ENCODE measurements at regions not wholly inside any gene's neighbourhood (a gene's known extent, or its start where the extent isn't known, plus 50 kb on each side); places are given as distances from the start of the nearest gene placed in this dataset.

DNA sequence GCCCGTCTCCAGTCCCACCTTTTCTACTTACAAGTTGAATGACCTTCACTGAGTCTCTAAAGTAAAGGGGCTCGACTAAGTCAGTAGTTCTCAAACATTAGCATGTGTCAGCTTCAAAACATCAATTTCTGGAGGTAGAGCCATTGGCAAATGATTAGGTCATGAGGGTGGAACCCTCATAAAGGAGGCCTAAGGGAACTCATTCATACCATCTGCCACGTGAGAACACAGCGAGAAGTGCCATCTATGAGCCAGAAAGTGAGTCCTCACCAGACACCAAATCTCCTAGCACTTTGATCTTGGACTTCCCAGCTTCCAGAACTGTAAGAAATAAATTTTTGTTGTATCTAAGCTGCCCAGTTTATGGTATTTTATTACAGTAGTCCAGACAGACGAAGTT is 129.8 kb downstream of the MEX3B start:
- Histone ChIP-seq H3K9me3 (replicated peaks; ENCODE audit: insufficient read depth, low read length) (no peaks in the 10 kb centered on the region), H3K36me3 (replicated peaks; ENCODE audit: insufficient read depth, low read length) (no peaks in the 10 kb centered on the region), H3K27me3 (replicated peaks; ENCODE audit: insufficient read depth, low read length) (no peaks in the 10 kb centered on the region), H3K9ac (ENCODE audit: low read length) (no peak overlapping the region), H3F3A (ENCODE audit: insufficient read depth, low read length) (no peaks in the 10 kb centered on the region), H3K79me2 (ENCODE audit: low read length) (no peaks in the 10 kb centered on the region), H3K4me2 (ENCODE audit: low read depth, low read length) (no peak overlapping the region), H3K4me3 (ENCODE audit: low read length) (no peak overlapping the region), H3K9me2 (replicated peaks; ENCODE audit: insufficient read depth, low read length) (no peaks in the 10 kb centered on the region), H2AFZ (ENCODE audit: low read length) (no peak overlapping the region), H3K27ac (ENCODE audit: low read length) (no peak overlapping the region), H4K20me1 (ENCODE audit: insufficient read depth, low read length) (no peaks in the 10 kb centered on the region), H3K4me1 (ENCODE audit: low read length) (no peaks in the 10 kb centered on the region)
- TF ChIP-seq, protein P1, sequence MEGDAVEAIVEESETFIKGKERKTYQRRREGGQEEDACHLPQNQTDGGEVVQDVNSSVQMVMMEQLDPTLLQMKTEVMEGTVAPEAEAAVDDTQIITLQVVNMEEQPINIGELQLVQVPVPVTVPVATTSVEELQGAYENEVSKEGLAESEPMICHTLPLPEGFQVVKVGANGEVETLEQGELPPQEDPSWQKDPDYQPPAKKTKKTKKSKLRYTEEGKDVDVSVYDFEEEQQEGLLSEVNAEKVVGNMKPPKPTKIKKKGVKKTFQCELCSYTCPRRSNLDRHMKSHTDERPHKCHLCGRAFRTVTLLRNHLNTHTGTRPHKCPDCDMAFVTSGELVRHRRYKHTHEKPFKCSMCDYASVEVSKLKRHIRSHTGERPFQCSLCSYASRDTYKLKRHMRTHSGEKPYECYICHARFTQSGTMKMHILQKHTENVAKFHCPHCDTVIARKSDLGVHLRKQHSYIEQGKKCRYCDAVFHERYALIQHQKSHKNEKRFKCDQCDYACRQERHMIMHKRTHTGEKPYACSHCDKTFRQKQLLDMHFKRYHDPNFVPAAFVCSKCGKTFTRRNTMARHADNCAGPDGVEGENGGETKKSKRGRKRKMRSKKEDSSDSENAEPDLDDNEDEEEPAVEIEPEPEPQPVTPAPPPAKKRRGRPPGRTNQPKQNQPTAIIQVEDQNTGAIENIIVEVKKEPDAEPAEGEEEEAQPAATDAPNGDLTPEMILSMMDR (IDR thresholded peaks at IDR 0.05; ENCODE audit: low read length): no peak
- TF ChIP-seq EZH2phosphoT487 (IDR thresholded peaks at IDR 0.05; ENCODE audit: low read length) (no peak), EZH2 (optimal IDR thresholded peaks at IDR 0.05; ENCODE audit: low read depth, low read length) (no peak)
- no peak for DNase-seq

DNA sequence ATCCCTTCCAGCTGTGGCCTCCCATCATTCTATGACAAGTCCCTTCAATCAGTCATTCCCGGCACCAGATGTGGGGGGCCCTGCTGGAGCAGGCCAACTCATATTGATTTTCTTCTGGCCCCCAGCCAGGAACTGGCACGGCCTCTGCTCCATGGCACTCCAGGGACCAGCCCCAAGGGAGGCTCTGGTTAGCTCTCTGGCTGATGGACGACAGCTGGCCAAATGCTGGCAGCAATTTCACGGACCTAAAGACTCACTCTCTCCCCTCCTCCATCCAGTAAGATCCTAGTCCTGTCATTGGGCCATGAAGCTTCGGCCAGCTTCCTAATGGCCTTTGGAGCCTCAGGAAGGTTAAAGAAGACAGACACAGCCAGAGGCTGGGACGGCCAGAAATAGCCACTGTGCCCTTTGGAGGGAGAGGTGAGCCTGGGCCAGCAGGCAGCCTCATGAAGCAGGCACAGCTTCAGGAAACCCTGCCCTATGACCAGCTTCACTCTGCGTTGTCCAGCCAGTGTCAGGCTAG is 131.0 kb downstream of the MEX3B start:
- H3K4me3 ChIP-seq (ENCODE audit: low read length): no peak overlapping the region
- H4K20me1 ChIP-seq (ENCODE audit: insufficient read depth, low read length): no peaks in the 10 kb centered on the region
- H3K79me2 ChIP-seq (ENCODE audit: low read length): no peaks in the 10 kb centered on the region
- H3K4me2 ChIP-seq (ENCODE audit: low read depth, low read length): no peak overlapping the region
- no peaks in the 10 kb centered on the region for H3K36me3 ChIP-seq (replicated peaks; ENCODE audit: insufficient read depth, low read length)
- no peaks in the 10 kb centered on the region for H3F3A ChIP-seq (ENCODE audit: insufficient read depth, low read length)
- no peaks in the 10 kb centered on the region for H3K27me3 ChIP-seq (replicated peaks; ENCODE audit: insufficient read depth, low read length)
- H3K9ac ChIP-seq (ENCODE audit: low read length): no peak overlapping the region
- H3K9me2 ChIP-seq (replicated peaks; ENCODE audit: insufficient read depth, low read length): no peaks in the 10 kb centered on the region
- no peaks in the 10 kb centered on the region for H3K9me3 ChIP-seq (replicated peaks; ENCODE audit: insufficient read depth, low read length)
- H2AFZ ChIP-seq (ENCODE audit: low read length): no peak overlapping the region
- no peak for TF ChIP-seq EZH2 (optimal IDR thresholded peaks at IDR 0.05; ENCODE audit: low read depth, low read length)
- no peak for TF ChIP-seq EZH2phosphoT487 (IDR thresholded peaks at IDR 0.05; ENCODE audit: low read length)
- TF ChIP-seq, protein P1 (IDR thresholded peaks at IDR 0.05; ENCODE audit: low read length): no peak
- no peak for DNase-seq
- no peak overlapping the region for H3K27ac ChIP-seq (ENCODE audit: low read length)
- H3K4me1 ChIP-seq (ENCODE audit: low read length): no peaks in the 10 kb centered on the region

DNA sequence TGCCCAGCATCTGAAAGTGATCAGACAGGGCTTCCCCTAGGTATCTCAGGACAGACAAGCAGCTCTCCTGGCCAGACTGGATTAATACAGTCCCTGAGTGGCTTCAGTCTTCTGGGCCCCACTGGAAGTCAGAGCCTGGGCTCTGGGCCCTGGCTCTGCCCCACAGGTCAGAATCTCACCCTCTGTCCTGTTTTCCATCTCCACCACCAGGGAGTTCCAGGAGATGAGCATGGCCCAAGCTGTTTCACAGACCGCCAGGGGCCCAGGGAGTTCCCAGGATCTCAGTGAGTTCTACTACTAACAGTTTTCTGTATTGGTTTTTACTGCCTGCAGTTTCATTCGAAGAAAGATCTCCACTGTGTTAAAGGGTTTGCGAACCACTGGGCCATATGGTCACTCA is 131.5 kb downstream of the MEX3B start:
- Histone ChIP-seq H3K79me2 (ENCODE audit: low read length) (no peaks in the 10 kb centered on the region), H3K4me2 (ENCODE audit: low read depth, low read length) (no peak overlapping the region), H2AFZ (ENCODE audit: low read length) (no peak overlapping the region), H3K27me3 (replicated peaks; ENCODE audit: insufficient read depth, low read length) (no peaks in the 10 kb centered on the region), H3F3A (ENCODE audit: insufficient read depth, low read length) (no peaks in the 10 kb centered on the region), H3K9ac (ENCODE audit: low read length) (no peak overlapping the region), H4K20me1 (ENCODE audit: insufficient read depth, low read length) (no peaks in the 10 kb centered on the region), H3K4me3 (ENCODE audit: low read length) (no peak overlapping the region), H3K4me1 (ENCODE audit: low read length) (no peaks in the 10 kb centered on the region), H3K9me2 (replicated peaks; ENCODE audit: insufficient read depth, low read length) (no peaks in the 10 kb centered on the region), H3K27ac (ENCODE audit: low read length) (no peak overlapping the region), H3K36me3 (replicated peaks; ENCODE audit: insufficient read depth, low read length) (no peaks in the 10 kb centered on the region), H3K9me3 (replicated peaks; ENCODE audit: insufficient read depth, low read length) (no peaks in the 10 kb centered on the region)
- TF ChIP-seq EZH2 (optimal IDR thresholded peaks at IDR 0.05; ENCODE audit: low read depth, low read length) (no peak), EZH2phosphoT487 (IDR thresholded peaks at IDR 0.05; ENCODE audit: low read length) (no peak)
- TF ChIP-seq, protein P1 (IDR thresholded peaks at IDR 0.05; ENCODE audit: low read length): no peak
- no peak for DNase-seq

All from MM.1S (cell line).